Vagina (tissue), 2 donors: ENCODE measurements at regions not wholly inside any gene's neighbourhood (a gene's known extent, or its start where the extent isn't known, plus 50 kb on each side); places are given as distances from the start of the nearest gene placed in this dataset.
A peak's percentile ranks its signal among the peaks of the same experiment; 100 is the strongest.
"Not testable (repeated sequence)": the region's sequence is repeated elsewhere in the genome, so short reads cannot be mapped to it uniquely, and the experiment has no call there.

Experiments
- DNase-seq, 2 donors: peaks; one replicate each; pipeline ENCODE4 v3.0.0-alpha.2; 2017; ENCODE audit errors: extremely low spot score in 2 of 2
- H3K27ac ChIP-seq: fragments of 200-600 bp; sonication (generic); one replicate; pipeline ENCODE4 v1.5.1; 2019
- H3K27me3 ChIP-seq: fragments of 200-600 bp; sonication (generic); one replicate; pipeline ENCODE4 v1.5.1; 2019
- H3K36me3 ChIP-seq, 2 donors: fragments of 200-600 bp; sonication (generic); one replicate each; pipeline ENCODE4 v1.5.1; 2017 to 2019
- H3K4me1 ChIP-seq: fragments of 200-600 bp; sonication (generic); one replicate; pipeline ENCODE4 v1.5.1; 2019
- H3K4me3 ChIP-seq, 2 donors: fragments of 200-600 bp; sonication (generic); 1 replicate in 1 of 2; 2 replicates in 1 of 2; pipeline ENCODE4 v1.5.1; 2016 to 2019
- H3K9me3 ChIP-seq: fragments of 200-600 bp; sonication (generic); one replicate; pipeline ENCODE4 v1.5.1; 2019
- POLR2A ChIP-seq, 2 donors: fragments of 450-650 bp; IDR thresholded peaks; one replicate each; pipeline ENCODE4 v1.6.1; 2017; ENCODE audit warnings: antibody characterized with exemption in 2 of 2, mild to moderate bottlenecking in 2 of 2, moderate library complexity in 2 of 2
- POLR2AphosphoS5 ChIP-seq, 2 donors: sonication (generic); formaldehyde crosslinking; IDR thresholded peaks; one replicate each; pipeline ENCODE4 v1.9.0; 2017; ENCODE audit warnings: antibody characterized with exemption in 2 of 2, mild to moderate bottlenecking in 2 of 2, low read depth in 1 of 2; ENCODE audit not compliant: insufficient read depth in 1 of 2
- intact Hi-C: fragments of 100-400 bp; cut with DNase I; formaldehyde crosslinking; loops from one replicate; pipeline ENCODE4 v1.15.1; 2023
- TF ChIP-seq, protein P1 (sequence below), 3 experiments: fragments of 450-650 bp in 2 of 3; fragments of 200-600 bp in 1 of 3; sonication (generic) in 1 of 3; IDR thresholded peaks; one replicate each; pipeline ENCODE4 v1.5.1; 2017 to 2019; ENCODE audit warnings: antibody characterized with exemption in 3 of 3, mild to moderate bottlenecking in 2 of 3, moderate library complexity in 2 of 3

DNA sequence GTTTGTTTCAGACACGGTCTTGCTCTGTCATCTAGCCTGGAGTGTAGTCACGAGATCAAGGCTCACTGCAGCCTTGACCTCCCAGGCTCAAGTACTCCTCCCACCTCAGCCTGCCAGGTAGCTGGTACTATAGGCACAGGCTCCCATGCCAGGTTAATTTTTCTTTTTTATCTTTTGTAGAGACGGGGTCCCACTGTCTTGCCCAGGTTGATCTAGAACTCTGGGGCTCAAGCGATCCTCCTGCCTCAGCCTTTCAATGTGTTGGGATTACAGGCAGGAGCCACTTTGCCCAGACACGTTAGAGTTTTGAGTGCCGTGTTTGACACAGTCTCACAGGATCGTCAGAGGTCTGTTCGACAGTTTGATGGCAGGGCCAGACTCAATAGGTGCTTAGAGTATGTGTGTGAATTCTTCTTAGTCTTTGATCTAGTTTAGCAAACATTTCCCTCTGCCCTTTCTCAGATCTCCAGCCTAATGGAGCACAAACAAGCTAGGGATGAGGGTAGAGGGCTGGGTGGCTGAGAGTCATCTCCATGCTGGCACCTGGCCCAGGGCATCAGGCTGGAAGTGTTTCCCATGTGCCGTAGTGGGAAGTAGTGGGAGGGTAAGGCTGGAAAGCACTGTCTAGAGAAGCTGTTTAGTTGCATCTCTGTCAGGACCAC, 66.1 kb upstream of the DLG1 start:
- TF ChIP-seq POLR2AphosphoS5 (IDR thresholded peaks at IDR 0.05; ENCODE audit: insufficient read depth in 1 of 2, low read depth in 1 of 2) (no peak), POLR2A (IDR thresholded peaks at IDR 0.05) (no peak)
- TF ChIP-seq, protein P1, sequence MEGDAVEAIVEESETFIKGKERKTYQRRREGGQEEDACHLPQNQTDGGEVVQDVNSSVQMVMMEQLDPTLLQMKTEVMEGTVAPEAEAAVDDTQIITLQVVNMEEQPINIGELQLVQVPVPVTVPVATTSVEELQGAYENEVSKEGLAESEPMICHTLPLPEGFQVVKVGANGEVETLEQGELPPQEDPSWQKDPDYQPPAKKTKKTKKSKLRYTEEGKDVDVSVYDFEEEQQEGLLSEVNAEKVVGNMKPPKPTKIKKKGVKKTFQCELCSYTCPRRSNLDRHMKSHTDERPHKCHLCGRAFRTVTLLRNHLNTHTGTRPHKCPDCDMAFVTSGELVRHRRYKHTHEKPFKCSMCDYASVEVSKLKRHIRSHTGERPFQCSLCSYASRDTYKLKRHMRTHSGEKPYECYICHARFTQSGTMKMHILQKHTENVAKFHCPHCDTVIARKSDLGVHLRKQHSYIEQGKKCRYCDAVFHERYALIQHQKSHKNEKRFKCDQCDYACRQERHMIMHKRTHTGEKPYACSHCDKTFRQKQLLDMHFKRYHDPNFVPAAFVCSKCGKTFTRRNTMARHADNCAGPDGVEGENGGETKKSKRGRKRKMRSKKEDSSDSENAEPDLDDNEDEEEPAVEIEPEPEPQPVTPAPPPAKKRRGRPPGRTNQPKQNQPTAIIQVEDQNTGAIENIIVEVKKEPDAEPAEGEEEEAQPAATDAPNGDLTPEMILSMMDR (IDR thresholded peaks at IDR 0.05): no peak
- DNase-seq: no peak
- no peak overlapping the region for H3K27ac ChIP-seq
- no peak overlapping the region for H3K4me3 ChIP-seq
- intact Hi-C loops: no loop called here
- H3K9me3 ChIP-seq: no peaks in the 10 kb centered on the region
- peaks cover 41% of the 10 kb centered on the region for H3K4me1 ChIP-seq
- H3K36me3 ChIP-seq: no peaks in the 10 kb centered on the region
- no peaks in the 10 kb centered on the region for H3K27me3 ChIP-seq

DNA sequence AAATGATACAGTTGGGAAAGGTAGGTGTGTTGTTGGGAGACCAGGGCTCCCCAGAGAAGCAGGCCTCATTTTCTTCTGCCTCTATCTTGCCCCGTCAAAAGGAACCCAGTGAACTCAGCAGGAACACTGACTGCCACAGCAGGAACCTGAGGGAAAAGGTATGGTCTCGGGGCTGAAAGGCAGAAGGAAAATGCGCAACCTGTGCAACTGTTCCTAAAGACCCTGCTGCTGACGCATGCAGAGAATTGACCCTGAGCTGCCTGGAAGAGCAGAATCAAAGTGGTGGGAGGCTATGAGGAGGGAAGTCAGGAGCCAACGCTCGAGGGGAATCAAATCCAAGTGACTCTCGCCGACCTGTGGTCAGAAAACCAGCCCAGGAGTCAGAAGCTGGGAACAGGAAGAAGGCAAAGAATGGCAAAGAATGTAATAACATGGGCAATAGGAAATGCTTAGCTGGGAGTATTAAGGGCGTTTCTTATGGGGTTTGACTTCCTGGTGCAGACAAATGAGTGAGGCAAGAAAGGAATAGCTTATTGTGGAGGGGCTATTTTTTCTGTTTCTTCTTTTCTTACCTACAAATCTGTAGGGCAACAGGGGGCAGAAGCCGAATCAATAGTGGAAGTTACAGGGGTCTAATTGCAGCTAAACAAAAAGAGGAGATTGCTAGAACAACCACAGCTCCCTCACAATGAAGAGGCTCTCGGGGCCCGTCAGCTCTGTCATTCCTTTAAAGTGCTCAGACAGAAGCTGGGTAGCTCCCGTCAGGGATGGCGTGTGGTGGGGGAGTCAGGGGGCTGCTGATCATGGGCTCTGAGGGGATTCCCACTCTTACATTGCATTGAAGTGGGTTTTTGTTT, 65.4 kb upstream of the DLG1 start:
- Histone ChIP-seq H3K27me3 (no peaks in the 10 kb centered on the region), H3K36me3 (no peaks in the 10 kb centered on the region), H3K4me3 (no peak overlapping the region), H3K4me1 (peaks cover 39% of the 10 kb centered on the region), H3K9me3 (no peaks in the 10 kb centered on the region), H3K27ac (no peak overlapping the region)
- no peak for DNase-seq
- no peak for TF ChIP-seq POLR2A (IDR thresholded peaks at IDR 0.05)
- TF ChIP-seq POLR2AphosphoS5 (IDR thresholded peaks at IDR 0.05; ENCODE audit: insufficient read depth in 1 of 2, low read depth in 1 of 2): no peak
- TF ChIP-seq, protein P1 (IDR thresholded peaks at IDR 0.05): no peak
- intact Hi-C loops: no loop called here

DNA sequence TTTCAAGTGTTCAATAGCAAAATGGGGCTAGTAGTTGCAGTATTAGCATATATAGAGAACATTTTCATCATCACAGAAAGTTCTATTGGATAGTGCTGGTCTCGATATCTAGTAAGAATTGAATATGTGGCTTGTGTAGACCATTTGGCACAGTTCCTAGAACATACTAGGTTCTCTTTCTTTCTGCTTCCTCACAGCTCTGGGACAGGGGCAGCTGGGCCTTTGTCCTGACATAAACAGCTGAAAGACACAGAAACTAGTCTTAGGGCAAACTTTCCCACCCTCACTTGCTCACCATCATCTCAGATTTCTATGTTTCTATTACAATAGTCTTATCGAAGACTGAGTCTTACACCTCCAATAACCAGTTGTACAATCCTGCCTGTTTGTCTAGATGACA, 63.7 kb upstream of the DLG1 start:
- TF ChIP-seq, protein P1 (IDR thresholded peaks at IDR 0.05): no peak
- TF ChIP-seq POLR2AphosphoS5 (IDR thresholded peaks at IDR 0.05; ENCODE audit: insufficient read depth in 1 of 2, low read depth in 1 of 2) (no peak), POLR2A (IDR thresholded peaks at IDR 0.05) (no peak)
- Histone ChIP-seq H3K4me3 (no peak overlapping the region), H3K36me3 (no peaks in the 10 kb centered on the region), H3K4me1 (peaks cover 29% of the 10 kb centered on the region), H3K27ac (no peak overlapping the region), H3K9me3 (no peaks in the 10 kb centered on the region), H3K27me3 (no peaks in the 10 kb centered on the region)
- intact Hi-C loops: no loop called here
- DNase-seq: no peak

DNA sequence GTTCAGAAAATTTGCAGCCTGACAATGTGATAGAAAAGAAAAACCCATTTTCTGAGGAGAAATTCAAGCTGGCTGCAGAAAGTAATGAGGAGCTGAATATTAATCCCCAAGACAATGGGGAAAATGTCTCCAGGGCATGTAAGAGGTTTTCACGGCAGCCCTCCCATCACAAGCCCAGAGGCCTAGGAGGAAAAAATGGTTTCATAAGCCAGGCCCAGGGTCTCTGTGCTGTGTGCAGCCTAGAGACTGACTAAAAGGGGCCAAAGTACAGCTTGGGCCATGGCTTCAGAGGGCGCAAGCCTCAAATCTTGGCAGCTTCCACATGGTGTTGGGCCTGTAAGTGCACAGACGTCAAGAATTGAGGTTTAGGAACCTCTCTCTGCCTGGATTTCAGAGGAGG, 61.7 kb upstream of the DLG1 start:
- DNase-seq, H3K27me3 ChIP-seq, H3K9me3 ChIP-seq, intact Hi-C loops, H3K27ac ChIP-seq, H3K36me3 ChIP-seq, H3K4me3 ChIP-seq: not testable (repeated sequence)
- H3K4me1 ChIP-seq: peaks cover 20% of the 10 kb centered on the region

DNA sequence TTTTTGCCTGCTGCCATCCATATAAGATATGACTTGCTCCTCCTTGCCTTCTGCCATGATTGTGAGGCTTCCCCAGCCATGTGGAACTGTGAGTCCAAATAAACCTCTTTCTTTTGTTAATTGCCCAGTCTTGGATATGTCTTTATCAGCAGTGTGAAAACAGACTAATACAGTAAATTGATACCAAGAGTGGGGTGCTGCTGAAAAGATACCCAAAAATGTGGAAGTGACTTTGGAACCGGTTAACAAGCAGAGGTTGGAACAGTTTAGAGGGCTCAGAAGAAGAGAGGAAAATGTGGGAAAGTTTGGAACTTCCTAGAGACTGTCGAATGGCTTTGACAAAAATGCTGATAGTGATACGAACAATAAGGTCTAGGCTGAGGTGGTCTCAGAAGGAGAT, 61.1 kb upstream of the DLG1 start:
- H3K4me3 ChIP-seq, H3K36me3 ChIP-seq, H3K27ac ChIP-seq, DNase-seq, H3K9me3 ChIP-seq, intact Hi-C loops, H3K27me3 ChIP-seq: not testable (repeated sequence)
- H3K4me1 ChIP-seq: peaks cover 20% of the 10 kb centered on the region

DNA sequence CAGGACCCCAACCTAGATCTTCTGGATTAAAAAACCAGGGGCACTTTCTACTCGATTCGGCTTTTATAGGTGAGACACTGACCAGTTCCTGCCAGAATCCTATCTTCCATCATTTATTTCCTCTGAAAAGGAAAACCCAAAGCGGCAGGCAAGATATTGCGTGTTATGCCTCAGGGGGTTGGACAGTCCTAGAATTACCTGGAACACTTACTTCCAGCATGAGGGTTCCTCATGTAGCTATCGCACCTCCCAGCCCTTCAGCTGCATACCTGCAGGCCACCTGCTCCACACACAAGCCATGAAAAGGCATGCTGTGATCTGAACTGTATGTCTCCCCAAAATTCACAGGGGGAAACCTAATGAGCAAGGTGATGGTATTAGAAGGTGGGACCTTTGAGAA, 58.3 kb upstream of the DLG1 start:
- Histone ChIP-seq H3K4me3 (peak overlapping the region in 1 of 2 donors; percentile 13), H3K9me3 (no peaks in the 10 kb centered on the region), H3K27ac (no peak overlapping the region), H3K27me3 (no peaks in the 10 kb centered on the region), H3K4me1 (peaks cover 35% of the 10 kb centered on the region), H3K36me3 (no peaks in the 10 kb centered on the region)
- DNase-seq: no peak
- intact Hi-C loops: no loop called here
- TF ChIP-seq POLR2AphosphoS5 (IDR thresholded peaks at IDR 0.05; ENCODE audit: insufficient read depth in 1 of 2, low read depth in 1 of 2) (no peak), POLR2A (IDR thresholded peaks at IDR 0.05) (no peak)
- TF ChIP-seq, protein P1 (IDR thresholded peaks at IDR 0.05): no peak
